IMR-90 (cell line): ENCODE measurements at regions not wholly inside any gene's neighbourhood (a gene's known extent, or its start where the extent isn't known, plus 50 kb on each side); places are given as distances from the start of the nearest gene placed in this dataset.

Source experiments
- ATAC-seq: fragments of 200-7000 bp; cut with Tn5 transposase; 2 replicates; pipeline ENCODE4 v1.9.1; 2020; ENCODE audit warnings: low read depth, mild to moderate bottlenecking, moderate library complexity
- BruUV-seq: library from RNA; stranded (reverse); fragments of 400-500 nt; replicated peaks from 2 replicates; lab custom pipeline; 2021; lab: Mats Ljungman, UMichigan
- CTCF ChIA-PET: fragments of 300-600 bp; formaldehyde crosslinking; extraction: SDS; loops from one replicate; lab custom pipeline; 2021; ENCODE audit warnings: antibody characterized with exemption; lab: Yijun Ruan, JAX
- POLR2A ChIA-PET: fragments of 300-600 bp; sonication (Branson Sonifier 250); formaldehyde crosslinking; loops from one replicate; lab custom pipeline; 2022; ENCODE audit warnings: antibody characterized with exemption; ENCODE audit not compliant: unreplicated experiment; lab: Charles Lee
- DNase-seq: peaks from one replicate; pipeline ENCODE4 v3.0.0; 2013
- H2AFZ ChIP-seq: replicated peaks from 2 replicates; pipeline ENCODE3; 2013; ENCODE audit warnings: low read length, mild to moderate bottlenecking; ENCODE audit not compliant: poor library complexity
- H2AK5ac ChIP-seq: 2 replicates; pipeline ENCODE4 v1.6.1; 2013; ENCODE audit warnings: low read depth, low read length, inconsistent platforms
- H2AK9ac ChIP-seq: replicated peaks from 2 replicates; pipeline ENCODE3; 2013; ENCODE audit warnings: mild to moderate bottlenecking, low read depth, low read length, moderate library complexity; ENCODE audit not compliant: poor library complexity
- H2BK120ac ChIP-seq: 2 replicates; pipeline ENCODE4 v1.6.1; 2013; ENCODE audit warnings: low read depth, low read length, inconsistent platforms
- H2BK15ac ChIP-seq: 3 replicates; pipeline ENCODE4 v1.6.1; 2013; ENCODE audit warnings: low read depth, low read length, inconsistent platforms
- H2BK20ac ChIP-seq: 2 replicates; pipeline ENCODE4 v1.6.1; 2013; ENCODE audit warnings: low read depth, mild to moderate bottlenecking, inconsistent platforms, low read length, moderate library complexity
- H2BK5ac ChIP-seq: 2 replicates; pipeline ENCODE4 v1.6.1; 2013; ENCODE audit warnings: mild to moderate bottlenecking, low read depth, low read length, inconsistent platforms; ENCODE audit not compliant: poor library complexity, severe bottlenecking
- H3K14ac ChIP-seq: replicated peaks from 2 replicates; pipeline ENCODE4 v1.6.1; 2013; ENCODE audit warnings: low read depth, low read length, inconsistent platforms
- H3K18ac ChIP-seq: 2 replicates; pipeline ENCODE4 v1.6.1; 2013; ENCODE audit warnings: low read depth, low read length, control low read depth
- H3K23ac ChIP-seq: 2 replicates; pipeline ENCODE4 v1.6.1; 2013; ENCODE audit warnings: low read depth, low read length, inconsistent platforms
- H3K27ac ChIP-seq: 2 replicates; pipeline ENCODE4 v1.5.1; 2013; ENCODE audit warnings: mild to moderate bottlenecking, control low read depth, low read length; ENCODE audit not compliant: insufficient read depth
- H3K27me3 ChIP-seq: 2 replicates; pipeline ENCODE4 v1.6.1; 2013; ENCODE audit warnings: low read length; ENCODE audit not compliant: control insufficient read depth, insufficient read depth
- H3K36me3 ChIP-seq: 2 replicates; pipeline ENCODE4 v1.6.1; 2013; ENCODE audit warnings: low read length, mixed read lengths; ENCODE audit not compliant: control insufficient read depth, insufficient read depth
- H3K4ac ChIP-seq: 2 replicates; pipeline ENCODE4 v1.6.1; 2013; ENCODE audit warnings: low read depth, low read length, inconsistent platforms
- H3K4me1 ChIP-seq: 2 replicates; pipeline ENCODE4 v1.6.1; 2013; ENCODE audit warnings: low read length, mixed read lengths; ENCODE audit not compliant: control insufficient read depth, insufficient read depth
- H3K4me2 ChIP-seq: 2 replicates; pipeline ENCODE4 v1.6.1; 2013; ENCODE audit warnings: low read depth, mild to moderate bottlenecking, control low read depth, low read length, moderate library complexity
- H3K4me3 ChIP-seq: 2 replicates; pipeline ENCODE4 v1.5.1; 2013; ENCODE audit warnings: low read depth, mild to moderate bottlenecking, control low read depth, low read length, moderate library complexity; ENCODE audit not compliant: insufficient read depth
- H3K56ac ChIP-seq: 2 replicates; pipeline ENCODE4 v1.6.1; 2013; ENCODE audit warnings: low read length, inconsistent platforms; ENCODE audit not compliant: insufficient read depth; ENCODE audit errors: extremely low read depth
- H3K79me1 ChIP-seq, 2 experiments: 2 replicates each; pipeline ENCODE4 v1.6.1; 2013; ENCODE audit warnings: low read length in 2 of 2, inconsistent platforms in 1 of 2, low read depth in 1 of 2
- H3K9ac ChIP-seq: 2 replicates; pipeline ENCODE4 v1.6.1; 2013; ENCODE audit warnings: low read depth, low read length, control low read depth
- H3K9me1 ChIP-seq: 2 replicates; pipeline ENCODE4 v1.6.1; 2013; ENCODE audit warnings: low read length, inconsistent platforms; ENCODE audit not compliant: insufficient read depth
- H3K9me3 ChIP-seq: 2 replicates; pipeline ENCODE4 v1.6.1; 2013; ENCODE audit warnings: low read length; ENCODE audit not compliant: control insufficient read depth, insufficient read depth
- H4K20me1 ChIP-seq: 2 replicates; pipeline ENCODE4 v1.6.1; 2013; ENCODE audit warnings: low read length, inconsistent platforms; ENCODE audit not compliant: insufficient read depth
- H4K5ac ChIP-seq: 2 replicates; pipeline ENCODE4 v1.6.1; 2013; ENCODE audit warnings: mild to moderate bottlenecking, low read depth, low read length, control low read depth
- H4K8ac ChIP-seq, 2 experiments: 2 replicates each; pipeline ENCODE4 v1.6.1; 2013; ENCODE audit warnings: low read depth in 2 of 2, low read length in 2 of 2, control low read depth in 1 of 2, inconsistent platforms in 1 of 2
- H4K91ac ChIP-seq: 2 replicates; pipeline ENCODE4 v1.6.1; 2013; ENCODE audit warnings: low read depth, low read length, inconsistent platforms; ENCODE audit not compliant: insufficient read depth
- BHLHE40 ChIP-seq: fragments of 150-350 bp; IDR thresholded peaks from 2 replicates; pipeline ENCODE4 v1.6.1; 2016; ENCODE audit warnings: mild to moderate bottlenecking, low read depth, low read length
- CEBPB ChIP-seq: IDR thresholded peaks from 2 replicates; pipeline ENCODE4 v1.6.1; 2012; ENCODE audit warnings: low read depth, low read length, improper control_type of control experiment
- CHD1 ChIP-seq: IDR thresholded peaks from 2 replicates; pipeline ENCODE4 v1.6.1; 2012; ENCODE audit warnings: low read depth, low read length, improper control_type of control experiment
- CTCF ChIP-seq: conservative IDR thresholded peaks from 2 replicates; pipeline ENCODE4 v1.5.1; 2012; ENCODE audit warnings: mild to moderate bottlenecking, low read depth, low read length, improper control_type of control experiment
- FOS ChIP-seq: fragments of 150-350 bp; IDR thresholded peaks from 2 replicates; pipeline ENCODE4 v1.6.1; 2016; ENCODE audit warnings: low read depth, low read length
- MAFK ChIP-seq: IDR thresholded peaks from 2 replicates; pipeline ENCODE4 v1.6.1; 2012; ENCODE audit warnings: low read depth, low read length, improper control_type of control experiment
- MAZ ChIP-seq: IDR thresholded peaks from 2 replicates; pipeline ENCODE4 v1.6.1; 2012; ENCODE audit warnings: low read depth, mild to moderate bottlenecking, low read length, improper control_type of control experiment, moderate library complexity, borderline replicate concordance
- MXI1 ChIP-seq: IDR thresholded peaks from 2 replicates; pipeline ENCODE4 v1.6.1; 2012; ENCODE audit warnings: low read depth, mild to moderate bottlenecking, low read length, moderate library complexity, borderline replicate concordance
- NFE2L2 ChIP-seq: fragments of 150-350 bp; IDR thresholded peaks from 2 replicates; pipeline ENCODE4 v1.6.1; 2016; ENCODE audit warnings: low read depth, mild to moderate bottlenecking, low read length
- POLR2A ChIP-seq: IDR thresholded peaks from 2 replicates; pipeline ENCODE4 v1.6.1; 2012; ENCODE audit warnings: mild to moderate bottlenecking, low read depth, low read length
- RAD21 ChIP-seq: IDR thresholded peaks from 2 replicates; pipeline ENCODE4 v1.6.1; 2012; ENCODE audit warnings: low read length, improper control_type of control experiment
- RCOR1 ChIP-seq: IDR thresholded peaks from 2 replicates; pipeline ENCODE4 v1.6.1; 2012; ENCODE audit warnings: mild to moderate bottlenecking, low read length, improper control_type of control experiment; ENCODE audit not compliant: insufficient replicate concordance
- RFX5 ChIP-seq: IDR thresholded peaks from 2 replicates; pipeline ENCODE4 v1.8.0; 2012; ENCODE audit warnings: low read depth, mild to moderate bottlenecking, low read length, moderate library complexity
- SMC3 ChIP-seq: fragments of 150-350 bp; IDR thresholded peaks from 2 replicates; pipeline ENCODE4 v1.6.1; 2016; ENCODE audit warnings: low read depth, mild to moderate bottlenecking, antibody characterized with exemption, low read length, moderate library complexity
- USF2 ChIP-seq: fragments of 150-350 bp; IDR thresholded peaks from 2 replicates; pipeline ENCODE4 v1.6.1; 2017; ENCODE audit warnings: mild to moderate bottlenecking, antibody characterized with exemption, low read length, low read depth
- WGBS, 2 experiments: methylation state at CpG; one replicate each; pipeline versions ENCODE4 v1.1.5 to v1.1.7; 2013; ENCODE audit warnings: missing lambda C conversion rate in 2 of 2; ENCODE audit not compliant: insufficient read length in 1 of 2; ENCODE audit errors: extremely low coverage in 2 of 2; 5-methylcytosine and 5-hydroxymethylcytosine counted together
- dilution Hi-C: fragments of 300-500 bp; cut with HindIII; formaldehyde crosslinking; loops from one replicate; pipeline ENCODE4 v1.14.3; 2018; ENCODE audit warnings: low sequenced_read_pairs; ENCODE audit not compliant: unreplicated experiment
- in situ Hi-C: fragments of 300-500 bp; cut with MboI; formaldehyde crosslinking; loops from 3 replicates; pipeline ENCODE4 v1.14.3; 2019; ENCODE audit warnings: low sequenced_read_pairs, inconsistent platforms, mixed read lengths
- intact Hi-C: fragments of 100-400 bp; cut with micrococcal nuclease; formaldehyde crosslinking; loops from 2 replicates; pipeline ENCODE4 v1.10.0; 2022
- TF ChIP-seq, protein P1 (sequence below): fragments of 150-350 bp; IDR thresholded peaks from 2 replicates; pipeline ENCODE4 v1.6.1; 2016; ENCODE audit warnings: low read depth, mild to moderate bottlenecking, low read length, moderate library complexity, borderline replicate concordance

GRCh38 chr5:29077451-29077850, 2039.1 kb upstream of the CDH9 start:
- no peak for ATAC-seq
- intact Hi-C loops, result no loop called here

More at GRCh38 chr5:29077451-29077850, 2039.1 kb upstream of the CDH9 start:
- no peaks in the 10 kb centered on the region for H4K20me1 ChIP-seq
- H4K5ac ChIP-seq, result no peak overlapping the region
- H3K27ac ChIP-seq, result no peak overlapping the region
- no peak overlapping the region for H3K23ac ChIP-seq
- dilution Hi-C loops, result no loop called here
- in situ Hi-C loops, result no loop called here
- H3K4ac ChIP-seq, result no peak overlapping the region
- no peak overlapping the region for H2BK20ac ChIP-seq
- H3K9ac ChIP-seq, result no peak overlapping the region
- H3K79me1 ChIP-seq, result no peaks in the 10 kb centered on the region
- WGBS, 2 experiments, result 8% methylated on average over 2 of the region's 5 CpGs; no CpG with 5 or more reads in 1 of the 2 experiments
- BruUV-seq, result no TSS peak
- H2AFZ ChIP-seq, result no peak overlapping the region
- no peak overlapping the region for H2BK5ac ChIP-seq
- H2BK15ac ChIP-seq, result no peak overlapping the region
- H3K9me1 ChIP-seq, result no peaks in the 10 kb centered on the region
- H4K8ac ChIP-seq, result no peak overlapping the region
- H3K4me2 ChIP-seq, result no peak overlapping the region
- H2AK5ac ChIP-seq, result no peak overlapping the region
- H2AK9ac ChIP-seq, result no peak overlapping the region
- H3K9me3 ChIP-seq, result peaks cover 10% of the 10 kb centered on the region
- H3K36me3 ChIP-seq, result no peaks in the 10 kb centered on the region
- H2BK120ac ChIP-seq, result no peak overlapping the region
- no peaks in the 10 kb centered on the region for H3K27me3 ChIP-seq
- TF ChIP-seq RFX5 (no peak), RCOR1 (no peak), FOS (no peak), NFE2L2 (no peak), CHD1 (no peak), USF2 (no peak), CTCF (no peak), RAD21 (no peak), MAFK (no peak), BHLHE40 (no peak), MAZ (no peak), MXI1 (no peak), CEBPB (no peak), POLR2A (no peak), SMC3 (no peak)
- TF ChIP-seq, protein P1, sequence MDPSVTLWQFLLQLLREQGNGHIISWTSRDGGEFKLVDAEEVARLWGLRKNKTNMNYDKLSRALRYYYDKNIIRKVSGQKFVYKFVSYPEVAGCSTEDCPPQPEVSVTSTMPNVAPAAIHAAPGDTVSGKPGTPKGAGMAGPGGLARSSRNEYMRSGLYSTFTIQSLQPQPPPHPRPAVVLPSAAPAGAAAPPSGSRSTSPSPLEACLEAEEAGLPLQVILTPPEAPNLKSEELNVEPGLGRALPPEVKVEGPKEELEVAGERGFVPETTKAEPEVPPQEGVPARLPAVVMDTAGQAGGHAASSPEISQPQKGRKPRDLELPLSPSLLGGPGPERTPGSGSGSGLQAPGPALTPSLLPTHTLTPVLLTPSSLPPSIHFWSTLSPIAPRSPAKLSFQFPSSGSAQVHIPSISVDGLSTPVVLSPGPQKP, result no peak
- DNase-seq, result no peak
- no peaks in the 10 kb centered on the region for H3K4me1 ChIP-seq
- H3K18ac ChIP-seq, result no peak overlapping the region
- no peak overlapping the region for H4K91ac ChIP-seq
- H3K56ac ChIP-seq, result no peak overlapping the region
- H3K4me3 ChIP-seq, result no peak overlapping the region
- ChIA-PET CTCF (no interaction called here), POLR2A (no interaction called here)
- no peak overlapping the region for H3K14ac ChIP-seq
